H9 (cell line): ENCODE measurements at regions not wholly inside any gene's neighbourhood (a gene's known extent, or its start where the extent isn't known, plus 50 kb on each side); places are given as distances from the start of the nearest gene placed in this dataset.

Experiments
- DNase-seq: peaks from one replicate; pipeline ENCODE4 v3.0.0-alpha.2; 2017
- H2AFZ ChIP-seq: one replicate; pipeline ENCODE4 v1.6.1; 2013; ENCODE audit warnings: mild to moderate bottlenecking, low read length, control low read depth, moderate library complexity
- H2AK5ac ChIP-seq: 2 replicates; pipeline ENCODE4 v1.6.1; 2013; ENCODE audit warnings: low read length, control low read depth, mixed read lengths; ENCODE audit not compliant: insufficient read length
- H2BK120ac ChIP-seq: one replicate; pipeline ENCODE4 v1.6.1; 2013; ENCODE audit warnings: low read depth, mild to moderate bottlenecking, low read length, control low read depth, inconsistent platforms; ENCODE audit not compliant: poor library complexity, severe bottlenecking
- H2BK12ac ChIP-seq: 2 replicates; pipeline ENCODE4 v1.6.1; 2013; ENCODE audit warnings: low read length, control low read depth, mixed read lengths, low read depth; ENCODE audit not compliant: insufficient read length
- H2BK15ac ChIP-seq: 2 replicates; pipeline ENCODE4 v1.6.1; 2013; ENCODE audit warnings: low read depth, low read length, control low read depth
- H2BK20ac ChIP-seq: one replicate; pipeline ENCODE4 v1.6.1; 2013; ENCODE audit warnings: low read depth, mild to moderate bottlenecking, low read length, control low read depth, inconsistent platforms; ENCODE audit not compliant: poor library complexity, severe bottlenecking
- H2BK5ac ChIP-seq: 2 replicates; pipeline ENCODE4 v1.6.1; 2013; ENCODE audit warnings: low read length, control low read depth, mixed read lengths; ENCODE audit not compliant: insufficient read length
- H3K14ac ChIP-seq: 2 replicates; pipeline ENCODE4 v1.6.1; 2013; ENCODE audit warnings: low read length, control low read depth; ENCODE audit not compliant: insufficient read depth
- H3K18ac ChIP-seq: 2 replicates; pipeline ENCODE4 v1.6.1; 2013; ENCODE audit warnings: low read depth, mild to moderate bottlenecking, mixed read lengths, low read length, control low read depth; ENCODE audit not compliant: insufficient read length
- H3K23ac ChIP-seq: 2 replicates; pipeline ENCODE4 v1.6.1; 2013; ENCODE audit warnings: low read length, control low read depth, mixed read lengths, low read depth; ENCODE audit not compliant: insufficient read length
- H3K23me2 ChIP-seq: 2 replicates; pipeline ENCODE4 v1.6.1; 2013; ENCODE audit warnings: low read depth, mild to moderate bottlenecking, mixed read lengths, low read length, control low read depth; ENCODE audit not compliant: insufficient read length, poor library complexity, severe bottlenecking
- H3K27ac ChIP-seq: 2 replicates; pipeline ENCODE4 v1.5.1; 2013; ENCODE audit warnings: low read length, control low read depth, mixed read lengths, low read depth; ENCODE audit not compliant: insufficient read length
- H3K27me3 ChIP-seq: 2 replicates; pipeline ENCODE4 v1.6.1; 2013; ENCODE audit warnings: low read length, control low read depth, inconsistent platforms; ENCODE audit not compliant: insufficient read depth
- H3K4ac ChIP-seq: 2 replicates; pipeline ENCODE4 v1.6.1; 2013; ENCODE audit warnings: low read depth, mild to moderate bottlenecking, control low read depth, inconsistent platforms, low read length, moderate library complexity
- H3K4me1 ChIP-seq: 2 replicates; pipeline ENCODE4 v1.6.1; 2013; ENCODE audit warnings: low read length, control low read depth, inconsistent platforms; ENCODE audit not compliant: insufficient read depth
- H3K4me2 ChIP-seq: 2 replicates; pipeline ENCODE4 v1.6.1; 2013; ENCODE audit warnings: low read length, control low read depth, mixed read lengths; ENCODE audit not compliant: insufficient read length, insufficient read depth
- H3K56ac ChIP-seq: 2 replicates; pipeline ENCODE4 v1.6.1; 2013; ENCODE audit warnings: low read depth, mild to moderate bottlenecking, mixed read lengths, low read length, control low read depth; ENCODE audit not compliant: insufficient read length
- H3K79me1 ChIP-seq: 2 replicates; pipeline ENCODE4 v1.6.1; 2013; ENCODE audit warnings: low read depth, mild to moderate bottlenecking, moderate library complexity, low read length, control low read depth, inconsistent platforms; ENCODE audit not compliant: insufficient read depth, poor library complexity, severe bottlenecking
- H3K79me2 ChIP-seq: 2 replicates; pipeline ENCODE4 v1.6.1; 2013; ENCODE audit warnings: low read length, control low read depth, inconsistent platforms; ENCODE audit not compliant: insufficient read depth
- H3K9ac ChIP-seq: 2 replicates; pipeline ENCODE4 v1.6.1; 2013; ENCODE audit warnings: low read length, control low read depth, mixed read lengths; ENCODE audit not compliant: insufficient read length; ENCODE audit errors: extremely low read depth
- H3K9me3 ChIP-seq: one replicate; pipeline ENCODE4 v1.6.1; 2013; ENCODE audit warnings: low read depth, low read length, inconsistent platforms; ENCODE audit not compliant: control insufficient read depth
- H3T11ph ChIP-seq: one replicate; pipeline ENCODE4 v1.6.1; 2013; ENCODE audit warnings: mild to moderate bottlenecking, low read length, control low read depth, inconsistent platforms
- H4K20me1 ChIP-seq: one replicate; pipeline ENCODE4 v1.6.1; 2013; ENCODE audit not compliant: control insufficient read depth, insufficient read length, insufficient read depth
- H4K5ac ChIP-seq: 2 replicates; pipeline ENCODE4 v1.6.1; 2013; ENCODE audit warnings: low read depth, mild to moderate bottlenecking, mixed read lengths, low read length, control low read depth; ENCODE audit not compliant: insufficient read length
- H4K8ac ChIP-seq: replicated peaks from 2 replicates; pipeline ENCODE4 v1.6.1; 2013; ENCODE audit warnings: low read length, control low read depth, mixed read lengths, low read depth; ENCODE audit not compliant: insufficient read length
- H4K91ac ChIP-seq: 2 replicates; pipeline ENCODE4 v1.6.1; 2013; ENCODE audit warnings: low read depth, mild to moderate bottlenecking, moderate library complexity, mixed read lengths, low read length, control low read depth; ENCODE audit not compliant: insufficient read length
- H3K27ac Mint-ChIP-seq, 3 experiments: 2 replicates in 2 of 3; 3 replicates in 1 of 3; pipeline ENCODE4 v1.8.0; 2020 to 2021; ENCODE audit warnings: mixed read lengths in 3 of 3, mild to moderate bottlenecking in 1 of 3, moderate library complexity in 1 of 3
- H3K27me3 Mint-ChIP-seq: 2 replicates; pipeline ENCODE4 v1.8.0; 2021; ENCODE audit warnings: low read depth, mild to moderate bottlenecking, moderate library complexity, mixed read lengths
- H3K36me3 Mint-ChIP-seq, 3 experiments: 2 replicates in 2 of 3; 3 replicates in 1 of 3; pipeline ENCODE4 v1.8.0; 2020 to 2021; ENCODE audit warnings: low read depth in 3 of 3, mixed read lengths in 3 of 3; ENCODE audit not compliant: insufficient read depth in 1 of 3
- H3K4me1 Mint-ChIP-seq, 2 experiments: 2 replicates each; pipeline ENCODE4 v1.8.0; 2020; ENCODE audit warnings: mixed read lengths in 2 of 2
- H3K4me3 Mint-ChIP-seq, 2 experiments: 2 replicates in 1 of 2; 3 replicates in 1 of 2; pipeline ENCODE4 v1.8.0; 2020 to 2021; ENCODE audit warnings: mild to moderate bottlenecking in 2 of 2, mixed read lengths in 2 of 2, moderate library complexity in 1 of 2
- H3K9me3 Mint-ChIP-seq, 2 experiments: 2 replicates in 1 of 2; 3 replicates in 1 of 2; pipeline ENCODE4 v1.8.0; 2020; ENCODE audit warnings: mild to moderate bottlenecking in 2 of 2, mixed read lengths in 2 of 2, moderate library complexity in 1 of 2
- WGBS: extraction: QIAGEN DNeasy Blood & Tissue Kit; methylation state at CpG from one replicate; pipeline ENCODE4 v1.1.7; 2013; ENCODE audit warnings: missing lambda C conversion rate, low lambda C conversion rate, mixed read lengths; ENCODE audit not compliant: insufficient read length; ENCODE audit errors: extremely low coverage; 5-methylcytosine and 5-hydroxymethylcytosine counted together
- TF ChIP-seq, protein P1 (sequence below): fragments of 200-600 bp; sonication (generic); conservative IDR thresholded peaks from 3 replicates; pipeline ENCODE4 v1.8.0; 2021; ENCODE audit warnings: antibody characterized with exemption, mild to moderate bottlenecking

DNA sequence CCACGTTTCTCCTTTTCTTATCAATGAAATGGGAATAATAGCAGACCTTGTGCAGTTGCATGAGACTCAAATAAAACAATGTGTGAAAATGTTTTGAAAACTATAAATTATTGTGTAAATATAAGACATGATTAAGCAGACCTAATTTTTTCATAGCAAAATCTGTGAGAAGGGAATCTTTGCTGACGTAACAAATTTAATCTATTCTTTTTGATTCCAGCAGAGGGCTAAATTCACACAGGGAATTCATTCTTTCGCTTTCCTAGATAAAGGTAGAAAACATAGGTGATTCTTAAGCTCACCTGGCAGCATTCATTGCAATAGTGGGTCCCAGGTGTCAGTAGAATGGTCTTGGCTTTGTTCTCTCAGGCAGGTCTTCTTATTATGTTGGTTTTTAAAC lies 450.0 kb upstream of the GCFC2 start:
- DNase-seq = no peak
- Histone ChIP-seq H2BK15ac (no peak overlapping the region), H3K4me2 (no peak overlapping the region), H4K5ac (no peak overlapping the region), H3T11ph (no peak overlapping the region), H3K79me2 (no peaks in the 10 kb centered on the region), H3K23me2 (no peaks in the 10 kb centered on the region), H2BK120ac (no peak overlapping the region), H4K91ac (no peak overlapping the region), H3K18ac (no peak overlapping the region), H2BK12ac (no peak overlapping the region), H3K27ac (no peak overlapping the region), H3K79me1 (no peaks in the 10 kb centered on the region), H3K27me3 (no peaks in the 10 kb centered on the region), H2AK5ac (no peak overlapping the region), H4K20me1 (no peaks in the 10 kb centered on the region), H3K9ac (no peak overlapping the region), H3K4ac (no peak overlapping the region), H3K4me1 (no peaks in the 10 kb centered on the region), H4K8ac (no peak overlapping the region), H3K56ac (no peak overlapping the region), H2BK5ac (no peak overlapping the region), H2BK20ac (no peak overlapping the region), H3K23ac (no peak overlapping the region), H3K14ac (no peak overlapping the region), H2AFZ (peak overlapping the region; percentile 82), H3K9me3 (no peaks in the 10 kb centered on the region)
- Mint-ChIP-seq H3K9me3 (no peaks in the 10 kb centered on the region), H3K27me3 (no peaks in the 10 kb centered on the region), H3K4me1 (no peaks in the 10 kb centered on the region; a peak in 1 of 4 replicates), H3K36me3 (no peaks in the 10 kb centered on the region), H3K4me3 (no peak overlapping the region), H3K27ac (no peak overlapping the region)
- TF ChIP-seq, protein P1, sequence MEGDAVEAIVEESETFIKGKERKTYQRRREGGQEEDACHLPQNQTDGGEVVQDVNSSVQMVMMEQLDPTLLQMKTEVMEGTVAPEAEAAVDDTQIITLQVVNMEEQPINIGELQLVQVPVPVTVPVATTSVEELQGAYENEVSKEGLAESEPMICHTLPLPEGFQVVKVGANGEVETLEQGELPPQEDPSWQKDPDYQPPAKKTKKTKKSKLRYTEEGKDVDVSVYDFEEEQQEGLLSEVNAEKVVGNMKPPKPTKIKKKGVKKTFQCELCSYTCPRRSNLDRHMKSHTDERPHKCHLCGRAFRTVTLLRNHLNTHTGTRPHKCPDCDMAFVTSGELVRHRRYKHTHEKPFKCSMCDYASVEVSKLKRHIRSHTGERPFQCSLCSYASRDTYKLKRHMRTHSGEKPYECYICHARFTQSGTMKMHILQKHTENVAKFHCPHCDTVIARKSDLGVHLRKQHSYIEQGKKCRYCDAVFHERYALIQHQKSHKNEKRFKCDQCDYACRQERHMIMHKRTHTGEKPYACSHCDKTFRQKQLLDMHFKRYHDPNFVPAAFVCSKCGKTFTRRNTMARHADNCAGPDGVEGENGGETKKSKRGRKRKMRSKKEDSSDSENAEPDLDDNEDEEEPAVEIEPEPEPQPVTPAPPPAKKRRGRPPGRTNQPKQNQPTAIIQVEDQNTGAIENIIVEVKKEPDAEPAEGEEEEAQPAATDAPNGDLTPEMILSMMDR = peak; percentile 34; the same call in 2 of the 3 replicates
- WGBS = no CpG with 5 or more reads among the region's 3 CpGs
